Epithelial cell of esophagus (primary cell): ENCODE measurements at regions not wholly inside any gene's neighbourhood (a gene's known extent, or its start where the extent isn't known, plus 50 kb on each side); places are given as distances from the start of the nearest gene placed in this dataset.

Experiments used
- DNase-seq: peaks from one replicate; pipeline ENCODE4 v3.0.0; 2010; ENCODE audit warnings: low read depth
- H3K4me3 ChIP-seq: 2 replicates; pipeline ENCODE4 v1.5.1; 2011; ENCODE audit warnings: mild to moderate bottlenecking, low read length, control low read depth
- TF ChIP-seq, protein P1 (sequence below): IDR thresholded peaks from 2 replicates; pipeline ENCODE4 v1.5.1; 2011; ENCODE audit warnings: low read depth, mild to moderate bottlenecking, low read length, control low read depth, inconsistent platforms; ENCODE audit not compliant: insufficient read depth; ENCODE audit errors: missing control alignments

DNA sequence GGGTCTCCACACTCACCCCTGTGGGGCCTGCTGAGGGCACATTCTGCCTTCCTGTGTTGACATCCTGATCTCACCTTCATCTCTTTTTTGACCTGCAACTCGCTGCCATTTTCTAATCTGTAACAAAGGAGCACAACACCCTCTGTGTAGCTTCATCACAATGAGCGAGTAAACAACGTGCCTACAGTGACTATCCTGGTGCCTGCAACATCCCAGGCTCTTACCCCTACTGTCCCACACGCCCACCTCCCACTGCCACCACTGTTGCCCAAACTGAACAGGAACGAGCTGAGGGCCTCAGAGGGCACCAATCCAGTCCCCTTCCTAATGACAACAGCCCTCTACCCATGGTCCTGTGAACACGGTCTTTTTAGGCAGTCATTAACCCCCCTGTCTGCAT lies 102.2 kb upstream of the GJB6 start:
- TF ChIP-seq, protein P1, sequence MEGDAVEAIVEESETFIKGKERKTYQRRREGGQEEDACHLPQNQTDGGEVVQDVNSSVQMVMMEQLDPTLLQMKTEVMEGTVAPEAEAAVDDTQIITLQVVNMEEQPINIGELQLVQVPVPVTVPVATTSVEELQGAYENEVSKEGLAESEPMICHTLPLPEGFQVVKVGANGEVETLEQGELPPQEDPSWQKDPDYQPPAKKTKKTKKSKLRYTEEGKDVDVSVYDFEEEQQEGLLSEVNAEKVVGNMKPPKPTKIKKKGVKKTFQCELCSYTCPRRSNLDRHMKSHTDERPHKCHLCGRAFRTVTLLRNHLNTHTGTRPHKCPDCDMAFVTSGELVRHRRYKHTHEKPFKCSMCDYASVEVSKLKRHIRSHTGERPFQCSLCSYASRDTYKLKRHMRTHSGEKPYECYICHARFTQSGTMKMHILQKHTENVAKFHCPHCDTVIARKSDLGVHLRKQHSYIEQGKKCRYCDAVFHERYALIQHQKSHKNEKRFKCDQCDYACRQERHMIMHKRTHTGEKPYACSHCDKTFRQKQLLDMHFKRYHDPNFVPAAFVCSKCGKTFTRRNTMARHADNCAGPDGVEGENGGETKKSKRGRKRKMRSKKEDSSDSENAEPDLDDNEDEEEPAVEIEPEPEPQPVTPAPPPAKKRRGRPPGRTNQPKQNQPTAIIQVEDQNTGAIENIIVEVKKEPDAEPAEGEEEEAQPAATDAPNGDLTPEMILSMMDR, result no peak
- H3K4me3 ChIP-seq, result no peak overlapping the region
- DNase-seq, result no peak

DNA sequence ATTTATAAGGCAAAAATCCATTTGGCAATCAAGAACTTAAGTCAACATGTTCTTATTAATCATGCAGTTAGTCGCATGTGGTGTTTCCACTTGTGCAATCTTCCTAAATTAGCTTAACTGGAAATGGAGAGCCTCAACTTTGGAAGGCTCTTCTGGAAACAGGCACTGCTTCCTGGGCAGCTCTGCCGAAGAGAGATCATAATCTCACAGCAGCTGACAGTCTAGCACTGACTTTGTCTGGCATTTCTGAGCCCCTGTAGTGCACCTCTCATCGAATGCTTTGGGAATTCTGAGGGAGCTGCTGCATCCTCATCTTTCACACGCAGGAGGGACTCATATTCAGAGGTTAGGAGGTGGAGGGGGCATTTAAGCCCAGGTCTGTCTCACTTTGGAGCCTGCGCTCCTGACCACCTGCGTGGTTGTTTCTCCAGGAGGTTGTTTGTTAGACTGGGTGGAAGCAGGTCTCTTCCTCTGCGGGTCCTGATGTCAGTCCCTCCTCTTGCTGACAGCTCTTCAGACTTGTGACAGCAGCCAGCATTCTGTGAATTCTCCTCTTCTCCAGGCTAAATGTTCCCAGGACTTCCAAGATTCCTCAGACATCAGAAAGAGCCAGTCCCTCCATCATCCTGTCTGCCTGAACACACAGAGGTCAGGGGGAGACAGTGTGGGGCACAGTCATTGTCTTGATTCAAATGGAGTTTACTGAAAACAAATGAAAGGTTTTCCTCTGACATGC lies 100.4 kb upstream of the GJB6 start:
- TF ChIP-seq, protein P1, result no peak

DNA sequence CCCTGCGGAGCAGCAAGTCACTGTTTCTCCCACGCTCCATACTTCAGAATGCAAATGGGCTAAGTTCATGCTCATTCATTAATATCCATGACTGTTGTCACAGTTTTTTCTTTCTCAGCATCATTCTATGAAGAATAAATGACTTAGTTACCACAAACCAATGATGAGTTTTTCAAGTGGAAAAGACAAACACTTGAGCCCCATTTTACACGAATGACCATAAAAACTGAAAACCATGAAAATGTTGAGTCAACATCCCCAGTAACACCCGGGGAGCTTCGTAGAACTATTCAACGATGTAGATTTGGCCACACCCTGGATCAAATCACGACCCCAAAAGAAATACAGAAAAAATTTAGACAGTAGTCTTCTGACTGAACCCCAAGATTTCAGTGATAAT lies 99.8 kb upstream of the GJB6 start:
- DNase-seq, result no peak
- H3K4me3 ChIP-seq, result no peak overlapping the region
- TF ChIP-seq, protein P1, result no peak

More for the DNA sequence above, 100.4 kb upstream of the GJB6 start:
- peak; percentile 73 for DNase-seq
- H3K4me3 ChIP-seq, result no peak overlapping the region

DNA sequence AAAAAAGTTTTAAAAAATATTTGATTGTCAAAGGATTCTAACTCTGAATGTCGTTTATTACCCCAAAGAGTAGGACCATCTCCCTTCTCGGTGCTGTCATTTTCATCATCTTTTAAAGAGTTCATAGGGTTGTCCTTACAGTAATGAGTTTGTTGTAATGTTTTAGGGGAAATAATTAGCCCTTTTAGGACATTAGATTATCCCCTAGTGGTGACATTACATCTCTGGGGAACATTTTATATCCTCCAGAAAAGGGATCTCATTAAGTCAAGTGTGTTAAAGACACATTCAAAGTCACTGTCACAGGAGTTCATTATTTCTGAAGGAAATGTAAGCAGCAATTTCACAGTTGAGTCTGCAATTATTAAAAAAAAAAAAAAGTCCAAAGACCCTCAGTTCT lies 99.3 kb upstream of the GJB6 start:
- no peak for DNase-seq
- TF ChIP-seq, protein P1, result no peak
- H3K4me3 ChIP-seq, result no peak overlapping the region

DNA sequence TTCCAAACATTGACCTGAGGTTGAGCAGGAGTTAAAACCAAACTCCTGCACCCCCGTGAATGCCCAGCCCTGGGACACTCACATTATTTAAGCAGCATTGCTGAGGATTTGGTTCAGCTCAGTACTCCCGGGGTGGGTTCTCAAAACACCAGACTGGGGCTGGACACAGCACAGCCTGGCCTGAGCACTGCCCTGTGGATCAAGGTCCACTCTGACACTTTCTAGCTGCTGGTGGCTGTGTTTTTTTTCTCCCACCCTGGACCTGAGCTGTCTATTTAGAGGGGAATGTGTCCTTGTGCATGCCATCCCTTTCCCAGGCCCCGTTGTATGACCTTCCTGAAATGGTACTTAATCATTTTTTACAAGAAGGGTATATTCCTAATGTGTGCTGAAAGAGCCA lies 94.7 kb upstream of the GJB6 start:
- DNase-seq, result no peak
- TF ChIP-seq, protein P1, result no peak

DNA sequence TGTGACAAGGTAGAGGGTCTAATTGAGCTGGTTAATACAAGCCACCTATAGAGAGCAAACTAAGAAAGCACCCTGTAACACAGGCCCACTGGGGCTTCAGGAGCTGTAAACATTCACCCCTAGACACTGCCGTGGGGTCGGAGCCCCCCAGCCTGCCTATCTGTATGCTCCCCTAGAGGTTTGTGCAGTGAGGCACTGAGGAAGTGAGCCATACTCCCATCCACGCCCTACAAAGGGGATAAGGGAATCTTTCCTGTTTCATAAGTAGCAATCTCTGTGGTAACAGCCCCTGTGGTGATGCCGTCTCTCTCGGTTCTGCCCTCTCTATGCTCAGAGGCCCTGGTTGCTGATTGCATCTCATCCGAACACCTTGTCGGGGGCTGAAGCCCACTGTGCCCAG lies 94.2 kb upstream of the GJB6 start:
- TF ChIP-seq, protein P1, result no peak
- DNase-seq, result no peak

More for the DNA sequence above, 94.7 kb upstream of the GJB6 start:
- H3K4me3 ChIP-seq, result no peak overlapping the region

DNA sequence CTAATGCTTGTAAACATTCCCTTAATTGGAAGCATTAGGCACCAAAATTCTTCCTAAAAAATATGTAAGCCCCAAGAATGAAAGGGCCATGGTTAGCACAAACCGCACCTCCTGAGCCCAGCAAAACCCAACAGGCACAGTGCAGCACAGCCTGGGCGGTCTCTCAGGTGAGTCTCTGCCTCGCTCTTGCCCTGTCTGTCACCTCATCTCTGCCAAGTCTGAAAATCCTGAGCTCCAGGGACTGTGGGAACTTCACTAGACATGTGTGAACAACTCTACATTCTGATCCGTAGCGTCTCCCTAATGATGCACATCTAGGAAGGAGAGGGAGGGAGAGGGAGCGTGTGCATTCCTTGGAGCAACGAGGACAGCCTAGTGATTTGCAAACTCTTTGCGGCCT lies 88.8 kb upstream of the GJB6 start:
- no peak overlapping the region for H3K4me3 ChIP-seq
- DNase-seq, result no peak
- TF ChIP-seq, protein P1, result no peak

More for the DNA sequence above, 94.2 kb upstream of the GJB6 start:
- no peak overlapping the region for H3K4me3 ChIP-seq
